GM21526 (cell line): ENCODE measurements at regions not wholly inside any gene's neighbourhood (a gene's known extent, or its start where the extent isn't known, plus 50 kb on each side); places are given as distances from the start of the nearest gene placed in this dataset.

Experiments used
- ATAC-seq: cut with Tn5 transposase; IDR thresholded peaks from one replicate; pipeline ENCODE4 v1.9.1; 2021; ENCODE audit warnings: moderate library complexity; ENCODE audit not compliant: unreplicated experiment, low FRiP score

GRCh38 chr2:155218945-155219344, 520.5 kb downstream of the KCNJ3 start:
- peak; percentile 73 for ATAC-seq

GRCh38 chr2:155218292-155218924, 519.9 kb downstream of the KCNJ3 start:
- ATAC-seq, result peak; percentile 41

- no peak for ATAC-seq
These were observed 516.7 kb downstream of the KCNJ3 start for GRCh38 chr2:155215037-155215707.

- no peak for ATAC-seq
These were observed 511.4 kb downstream of the KCNJ3 start for GRCh38 chr2:155209696-155210450.

GRCh38 chr2:155203178-155203577, 504.7 kb downstream of the KCNJ3 start:
- ATAC-seq, result no peak

GRCh38 chr2:155200753-155201152, 502.3 kb downstream of the KCNJ3 start:
- no peak for ATAC-seq

- ATAC-seq, result no peak
These were observed 491.8 kb downstream of the KCNJ3 start for GRCh38 chr2:155190342-155190741.

GRCh38 chr2:155178921-155179320, 480.4 kb downstream of the KCNJ3 start:
- no peak for ATAC-seq

- ATAC-seq, result no peak
These were observed 477.9 kb downstream of the KCNJ3 start for GRCh38 chr2:155176345-155176744.

GRCh38 chr2:155169317-155169716, 470.8 kb downstream of the KCNJ3 start:
- no peak for ATAC-seq

- ATAC-seq, result no peak
These were observed 464.0 kb downstream of the KCNJ3 start for GRCh38 chr2:155162494-155162893.

GRCh38 chr2:155161314-155161713, 462.8 kb downstream of the KCNJ3 start:
- no peak for ATAC-seq

GRCh38 chr2:155157711-155158110, 459.2 kb downstream of the KCNJ3 start:
- no peak for ATAC-seq

GRCh38 chr2:155157065-155157464, 458.6 kb downstream of the KCNJ3 start:
- no peak for ATAC-seq

GRCh38 chr2:155151945-155152344, 453.4 kb downstream of the KCNJ3 start:
- no peak for ATAC-seq

GRCh38 chr2:155151472-155151871, 453.0 kb downstream of the KCNJ3 start:
- ATAC-seq, result no peak

GRCh38 chr2:155145758-155146229, 447.3 kb downstream of the KCNJ3 start:
- ATAC-seq, result peak; percentile 96

- no peak for ATAC-seq
These were observed 442.9 kb downstream of the KCNJ3 start for GRCh38 chr2:155141418-155141817.

GRCh38 chr2:155125585-155126230, 427.2 kb downstream of the KCNJ3 start:
- ATAC-seq, result no peak

- ATAC-seq, result no peak
These were observed 417.4 kb downstream of the KCNJ3 start for GRCh38 chr2:155115846-155116245.

GRCh38 chr2:155111070-155111469, 412.6 kb downstream of the KCNJ3 start:
- no peak for ATAC-seq
